Bronchial epithelial cell (primary cell): ENCODE measurements at regions not wholly inside any gene's neighbourhood (a gene's known extent, or its start where the extent isn't known, plus 50 kb on each side); places are given as distances from the start of the nearest gene placed in this dataset.

Source experiments
- DNase-seq: peaks from one replicate; pipeline ENCODE4 v3.0.0-alpha.2; 2010; ENCODE audit warnings: low read depth
- FAIRE-seq: peaks from 2 replicates; lab custom pipeline; 2011; peaks lifted over from hg19 to GRCh38; lab: Jason Lieb, UNC
- H3K27me3 ChIP-seq: 2 replicates; pipeline ENCODE4 v1.5.1; 2011; ENCODE audit warnings: low read length; ENCODE audit not compliant: control insufficient read depth, insufficient read depth
- H3K36me3 ChIP-seq: 2 replicates; pipeline ENCODE4 v1.5.1; 2011; ENCODE audit warnings: low read length; ENCODE audit not compliant: control insufficient read depth, insufficient read depth
- H3K4me3 ChIP-seq: 2 replicates; pipeline ENCODE4 v1.5.1; 2011; ENCODE audit warnings: mild to moderate bottlenecking, low read depth, low read length, control low read depth
- CTCF ChIP-seq: IDR thresholded peaks from 2 replicates; pipeline ENCODE4 v1.5.1; 2011; ENCODE audit warnings: mild to moderate bottlenecking, moderate library complexity, low read length, control low read depth, inconsistent platforms; ENCODE audit not compliant: insufficient read depth, severe bottlenecking

- no peak for TF ChIP-seq CTCF
- no peaks in the 10 kb centered on the region for H3K36me3 ChIP-seq
- FAIRE-seq (no peak), DNase-seq (no peak)
- no peak overlapping the region for H3K4me3 ChIP-seq
- no peaks in the 10 kb centered on the region for H3K27me3 ChIP-seq
Observed at GRCh38 chr6:151704383-151704782, 103.1 kb upstream of the ESR1 start.

GRCh38 chr6:151705993-151706733 lies 101.3 kb upstream of the ESR1 start:
- H3K36me3 ChIP-seq = no peaks in the 10 kb centered on the region
- FAIRE-seq (no peak), DNase-seq (no peak)
- no peak overlapping the region for H3K4me3 ChIP-seq
- TF ChIP-seq CTCF = no peak
- H3K27me3 ChIP-seq = no peaks in the 10 kb centered on the region

GRCh38 chr6:151709329-151709728 lies 98.2 kb upstream of the ESR1 start:
- H3K4me3 ChIP-seq = no peak overlapping the region
- FAIRE-seq (no peak), DNase-seq (no peak)
- H3K27me3 ChIP-seq = no peaks in the 10 kb centered on the region
- no peak for TF ChIP-seq CTCF
- no peaks in the 10 kb centered on the region for H3K36me3 ChIP-seq

- no peak overlapping the region for H3K4me3 ChIP-seq
- TF ChIP-seq CTCF = no peak
- no peak for FAIRE-seq
- no peaks in the 10 kb centered on the region for H3K27me3 ChIP-seq
- peak; percentile 44 for DNase-seq
- H3K36me3 ChIP-seq = no peaks in the 10 kb centered on the region
Observed at GRCh38 chr6:151716526-151716932, 91.0 kb upstream of the ESR1 start.

GRCh38 chr6:151719070-151719469 lies 88.4 kb upstream of the ESR1 start:
- TF ChIP-seq CTCF = no peak
- H3K27me3 ChIP-seq = no peaks in the 10 kb centered on the region
- no peak for FAIRE-seq

GRCh38 chr6:151721146-151721545 lies 86.3 kb upstream of the ESR1 start:
- no peak for FAIRE-seq
- TF ChIP-seq CTCF = no peak
- DNase-seq = no peak
- H3K27me3 ChIP-seq = no peaks in the 10 kb centered on the region
- no peaks in the 10 kb centered on the region for H3K36me3 ChIP-seq
- H3K4me3 ChIP-seq = no peak overlapping the region

More at GRCh38 chr6:151719070-151719469, 88.4 kb upstream of the ESR1 start:
- H3K4me3 ChIP-seq = no peak overlapping the region
- no peak for DNase-seq
- H3K36me3 ChIP-seq = no peaks in the 10 kb centered on the region
